Brain microvascular endothelial cell (primary cell): ENCODE measurements at regions not wholly inside any gene's neighbourhood (a gene's known extent, or its start where the extent isn't known, plus 50 kb on each side); places are given as distances from the start of the nearest gene placed in this dataset.

Experiments used
- DNase-seq: peaks from one replicate; pipeline ENCODE4 v3.0.0-alpha.2; 2020
- H3K27ac ChIP-seq: fragments of 250-450 bp; sonication (Bioruptor Pico); 2 replicates; pipeline ENCODE4 v1.5.1; 2020; ENCODE audit warnings: mild to moderate bottlenecking, moderate library complexity
- H3K27me3 ChIP-seq: fragments of 250-450 bp; sonication (Bioruptor Pico); replicated peaks from 2 replicates; pipeline ENCODE4 v1.5.1; 2020; ENCODE audit warnings: mild to moderate bottlenecking
- H3K36me3 ChIP-seq: fragments of 250-450 bp; sonication (Bioruptor Pico); replicated peaks from 2 replicates; pipeline ENCODE4 v1.5.1; 2020; ENCODE audit warnings: mild to moderate bottlenecking
- H3K4me3 ChIP-seq: 2 replicates; pipeline ENCODE4 v1.5.1; 2011; ENCODE audit warnings: low read depth, mild to moderate bottlenecking, control low read depth, low read length, moderate library complexity
- CTCF ChIP-seq: IDR thresholded peaks from 2 replicates; pipeline ENCODE4 v1.5.1; 2011; ENCODE audit warnings: low read depth, mild to moderate bottlenecking, moderate library complexity, low read length, control low read depth, inconsistent platforms; ENCODE audit errors: missing control alignments
- in situ Hi-C: cut with HindIII; loops from 2 replicates; pipeline ENCODE4 v1.10.0; 2017; ENCODE audit warnings: low sequenced_read_pairs, low pct_ligation_motif_present

GRCh38 chr15:81939604-81940440 lies 106.0 kb downstream of the MEX3B start:
- peak; percentile 84 for DNase-seq
- in situ Hi-C loops, result no loop called here
- H3K4me3 ChIP-seq, result no peak overlapping the region
- no peaks in the 10 kb centered on the region for H3K36me3 ChIP-seq
- H3K27me3 ChIP-seq, result no peaks in the 10 kb centered on the region
- TF ChIP-seq CTCF, result peak; percentile 57
- peak overlapping the region; percentile 43 for H3K27ac ChIP-seq

GRCh38 chr15:81937189-81937588 lies 108.6 kb downstream of the MEX3B start:
- TF ChIP-seq CTCF, result no peak
- no peaks in the 10 kb centered on the region for H3K27me3 ChIP-seq
- H3K36me3 ChIP-seq, result no peaks in the 10 kb centered on the region
- DNase-seq, result no peak
- H3K4me3 ChIP-seq, result no peak overlapping the region
- in situ Hi-C loops, result no loop called here
- H3K27ac ChIP-seq, result no peak overlapping the region

GRCh38 chr15:81930582-81931369 lies 115.0 kb downstream of the MEX3B start:
- in situ Hi-C loops, result no loop called here
- TF ChIP-seq CTCF, result no peak
- Histone ChIP-seq H3K27ac (no peak overlapping the region), H3K27me3 (no peaks in the 10 kb centered on the region), H3K36me3 (no peaks in the 10 kb centered on the region), H3K4me3 (no peak overlapping the region)
- no peak for DNase-seq

- in situ Hi-C loops, result no loop called here
- H3K27ac ChIP-seq, result no peak overlapping the region
- no peak overlapping the region for H3K4me3 ChIP-seq
- H3K36me3 ChIP-seq, result no peaks in the 10 kb centered on the region
- H3K27me3 ChIP-seq, result no peaks in the 10 kb centered on the region
- no peak for DNase-seq
- no peak for TF ChIP-seq CTCF
These were observed 116.3 kb downstream of the MEX3B start for GRCh38 chr15:81929557-81929956.

GRCh38 chr15:81926981-81927380 lies 118.8 kb downstream of the MEX3B start:
- Histone ChIP-seq H3K4me3 (no peak overlapping the region), H3K27me3 (no peaks in the 10 kb centered on the region), H3K27ac (no peak overlapping the region), H3K36me3 (no peaks in the 10 kb centered on the region)
- in situ Hi-C loops, result no loop called here
- DNase-seq, result no peak
- no peak for TF ChIP-seq CTCF
